D721Med (cell line): ENCODE measurements at regions not wholly inside any gene's neighbourhood (a gene's known extent, or its start where the extent isn't known, plus 50 kb on each side); places are given as distances from the start of the nearest gene placed in this dataset.

ENCODE experiments used
- DNase-seq: peaks from one replicate; pipeline ENCODE4 v3.0.0; 2011; ENCODE audit warnings: low spot score; ENCODE audit not compliant: insufficient read length
- FAIRE-seq: peaks from 2 replicates; lab custom pipeline; 2011; peaks lifted over from hg19 to GRCh38; lab: Jason Lieb, UNC
- CTCF ChIP-seq: IDR thresholded peaks from 2 replicates; pipeline ENCODE4 v1.5.1; 2012; ENCODE audit warnings: mild to moderate bottlenecking, control low read depth; ENCODE audit not compliant: insufficient read depth; ENCODE audit errors: missing control alignments

DNA sequence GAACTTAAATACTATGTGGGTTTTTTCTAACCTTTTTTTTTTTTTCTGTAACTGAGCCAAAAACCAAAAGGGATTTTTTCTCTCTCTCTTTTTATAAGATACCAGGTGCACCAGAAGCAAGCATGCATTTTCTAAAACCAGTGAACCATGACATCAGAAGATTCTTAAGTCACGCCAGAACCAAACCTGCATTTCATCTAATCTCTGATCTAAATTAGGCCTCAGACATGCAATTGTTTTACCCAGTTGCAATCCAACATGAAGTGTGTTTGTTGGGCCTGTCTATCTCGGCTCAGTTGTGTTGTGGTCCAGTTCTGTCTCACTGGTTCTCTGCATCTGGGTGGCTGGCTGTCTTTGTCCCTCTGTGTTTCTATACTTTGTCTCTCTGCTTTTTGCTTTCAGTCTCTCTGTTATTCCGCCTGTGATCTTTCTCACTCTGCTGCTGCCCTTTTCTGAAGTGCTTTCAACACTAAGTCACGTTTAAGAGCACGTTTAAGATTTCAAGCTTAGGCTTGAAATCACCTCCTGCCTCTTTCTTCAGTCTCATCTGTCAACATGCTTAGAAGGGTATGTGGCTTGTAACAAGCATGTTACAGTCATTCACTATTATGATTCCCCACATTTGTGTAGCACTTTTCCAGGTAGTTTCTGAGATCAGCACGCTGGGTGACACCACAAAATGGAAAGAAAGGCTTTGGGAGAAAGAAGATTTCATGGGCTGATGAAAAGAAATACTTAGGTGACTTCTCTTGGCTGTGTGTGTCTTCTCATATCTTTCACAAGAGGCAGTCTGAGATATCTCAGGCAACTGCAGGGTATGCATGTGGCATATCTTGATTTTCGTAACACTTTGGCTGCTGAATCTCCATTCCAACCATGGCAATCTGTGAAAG is 488.9 kb downstream of the SHISA9 start:
- DNase-seq (no peak), FAIRE-seq (no peak)
- TF ChIP-seq CTCF: no peak

- FAIRE-seq: no peak
- TF ChIP-seq CTCF: no peak
- no peak for DNase-seq
Observed at GRCh38 chr16:13390986-13391305, 489.5 kb downstream of the SHISA9 start.

GRCh38 chr16:13391337-13391736 is 489.9 kb downstream of the SHISA9 start:
- TF ChIP-seq CTCF: no peak

DNA sequence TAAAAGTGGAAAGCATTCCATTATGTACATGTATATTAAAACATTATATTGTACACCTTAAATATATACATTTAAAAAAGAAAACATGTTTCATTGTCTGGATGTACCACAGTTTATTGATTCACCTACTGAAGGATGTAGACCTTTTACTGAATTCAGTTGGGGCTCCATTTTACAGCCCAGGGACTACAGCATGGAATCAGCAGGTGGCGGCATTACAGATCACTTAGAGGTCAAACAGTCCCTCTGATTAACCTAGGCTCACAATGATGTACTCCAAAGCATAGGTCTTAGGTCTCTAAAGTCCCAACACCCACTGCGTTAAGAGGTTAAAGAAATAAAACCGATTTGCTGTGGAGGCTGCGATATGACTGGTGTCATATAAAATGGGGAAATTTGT is 490.9 kb downstream of the SHISA9 start:
- TF ChIP-seq CTCF: no peak
- FAIRE-seq (no peak), DNase-seq (no peak)

More at GRCh38 chr16:13391337-13391736, 489.9 kb downstream of the SHISA9 start:
- FAIRE-seq (no peak), DNase-seq (no peak)

DNA sequence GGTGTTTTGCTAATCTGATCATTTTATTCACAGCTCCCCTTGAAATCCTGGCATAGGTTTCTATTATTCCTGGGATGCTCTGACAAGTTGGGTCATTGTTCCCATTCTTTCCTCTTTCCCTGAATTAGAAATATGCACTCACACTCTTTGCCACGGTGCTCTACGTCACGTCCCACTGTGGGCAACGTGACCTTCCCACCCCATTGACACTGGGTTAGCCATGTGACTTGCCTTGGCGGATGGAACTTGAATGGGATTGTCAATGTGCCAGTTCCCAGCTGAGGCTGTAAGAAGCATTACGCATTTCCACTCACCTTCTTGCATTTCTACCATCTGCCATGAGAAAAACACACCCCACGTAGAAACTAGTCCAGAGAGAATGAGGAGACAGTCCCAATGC is 492.4 kb downstream of the SHISA9 start:
- FAIRE-seq (no peak), DNase-seq (no peak)
- TF ChIP-seq CTCF: no peak

DNA sequence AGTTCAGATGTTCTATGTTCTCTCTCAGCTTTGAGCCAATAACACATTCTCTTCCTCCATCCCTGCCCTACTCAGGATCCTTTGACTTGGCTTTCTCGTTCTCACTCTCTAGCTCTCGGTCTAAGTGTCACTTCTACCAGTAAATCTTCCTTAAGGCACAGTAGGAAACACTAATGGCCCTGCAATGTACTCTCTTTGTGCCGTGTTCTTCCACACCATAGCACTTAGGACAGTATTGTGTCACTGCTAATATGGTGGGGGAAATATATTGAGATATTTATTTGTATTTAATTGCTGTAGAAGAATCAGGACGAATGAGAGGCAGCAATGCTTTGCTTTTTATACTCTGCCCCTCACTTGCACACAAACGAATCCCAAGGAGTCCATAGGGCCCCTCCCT is 493.1 kb downstream of the SHISA9 start:
- no peak for FAIRE-seq
- TF ChIP-seq CTCF: no peak
- DNase-seq: no peak

GRCh38 chr16:13397126-13397525 is 495.7 kb downstream of the SHISA9 start:
- TF ChIP-seq CTCF: no peak
- DNase-seq: no peak
- FAIRE-seq: no peak
